HG03039 (cell line): ENCODE measurements at regions not wholly inside any gene's neighbourhood (a gene's known extent, or its start where the extent isn't known, plus 50 kb on each side); places are given as distances from the start of the nearest gene placed in this dataset.
"Not testable (repeated sequence)": the region's sequence is repeated elsewhere in the genome, so short reads cannot be mapped to it uniquely, and the experiment has no call there.

Experiments used
- ATAC-seq: cut with Tn5 transposase; IDR thresholded peaks from one replicate; pipeline ENCODE4 v1.9.1; 2021; ENCODE audit warnings: mild to moderate bottlenecking, moderate library complexity; ENCODE audit not compliant: unreplicated experiment

DNA sequence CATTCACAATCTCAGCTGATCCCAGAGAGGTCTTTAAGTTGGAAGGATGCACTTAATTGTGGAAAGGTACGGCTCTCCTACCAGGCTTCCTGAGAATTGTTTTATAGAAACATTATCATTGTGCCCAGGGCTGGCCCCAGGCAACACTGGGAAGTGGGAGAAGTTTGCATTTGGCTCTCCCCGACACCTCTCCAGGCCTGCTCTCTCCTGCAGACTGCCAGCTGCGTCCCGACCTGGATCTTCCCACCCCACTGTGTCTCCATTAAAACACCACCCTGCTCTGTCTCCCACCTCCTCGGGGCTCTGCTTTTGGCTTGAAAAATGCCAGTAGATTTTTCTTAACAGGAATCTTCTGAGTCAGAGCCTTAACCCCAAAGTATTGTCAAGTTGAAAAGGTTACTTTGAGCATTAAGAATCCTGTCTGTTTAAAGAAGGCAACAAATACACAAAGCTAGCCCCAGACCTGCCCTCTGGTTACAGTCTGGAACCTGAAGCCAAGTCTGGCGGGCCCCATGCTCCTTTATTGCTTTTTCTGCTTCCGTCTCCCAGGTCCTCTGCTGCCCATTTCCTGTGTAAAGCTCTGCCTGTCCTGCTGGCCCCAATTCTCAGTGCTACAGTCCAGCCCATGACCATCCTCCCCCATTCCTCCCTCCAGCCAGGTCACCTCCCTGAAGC lies 530.2 kb downstream of the SOX6 start:
- no peak for ATAC-seq

DNA sequence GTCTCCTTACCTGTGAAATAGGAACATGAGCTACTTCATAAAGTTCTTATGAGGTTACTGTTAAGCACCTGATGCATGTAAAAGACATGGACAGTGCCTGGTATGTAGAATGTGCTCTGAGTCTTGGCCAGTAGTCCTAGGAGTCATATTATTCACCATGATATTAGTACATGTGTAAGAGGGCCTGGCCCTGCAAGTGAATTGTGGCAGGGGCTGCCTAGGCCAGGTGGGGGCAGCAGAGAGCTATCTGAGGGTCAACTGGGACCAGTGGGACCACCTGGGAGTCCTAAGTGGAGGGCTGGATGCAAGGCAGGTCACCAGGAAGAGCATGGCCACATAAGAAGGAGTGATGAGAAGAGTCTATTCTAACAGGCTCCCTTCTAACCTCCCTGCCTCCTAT lies 529.5 kb downstream of the SOX6 start:
- no peak for ATAC-seq

DNA sequence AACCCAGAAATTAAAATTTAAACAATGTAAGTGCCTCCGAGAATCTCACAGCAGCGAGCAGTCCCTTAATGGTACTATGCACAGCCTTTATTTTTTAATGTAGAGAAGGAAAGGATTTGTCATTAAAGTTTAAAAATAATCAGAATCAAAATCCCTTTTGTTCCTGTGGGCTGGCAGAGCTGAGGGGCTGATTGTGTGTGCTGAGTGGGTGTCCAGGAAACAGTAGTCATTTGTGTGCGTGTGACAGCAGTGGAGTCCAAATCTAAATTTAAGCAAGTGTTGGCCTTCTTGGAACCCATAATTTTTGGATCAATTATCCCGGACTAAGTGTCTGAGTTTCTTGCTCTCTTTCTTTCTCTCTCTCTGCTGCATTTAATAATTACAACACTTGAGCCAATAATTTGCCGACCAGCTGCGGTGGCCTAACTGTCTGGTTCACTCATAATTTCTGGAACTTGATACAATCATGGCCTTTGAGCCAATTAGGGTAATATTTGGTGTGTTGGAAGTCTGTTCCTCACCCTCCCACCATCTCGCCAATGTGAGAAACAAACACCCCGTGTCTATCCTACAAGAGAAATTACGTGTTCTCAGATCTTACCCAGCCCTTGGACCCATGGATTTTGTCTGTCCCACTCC lies 528.0 kb downstream of the SOX6 start:
- ATAC-seq = no peak

DNA sequence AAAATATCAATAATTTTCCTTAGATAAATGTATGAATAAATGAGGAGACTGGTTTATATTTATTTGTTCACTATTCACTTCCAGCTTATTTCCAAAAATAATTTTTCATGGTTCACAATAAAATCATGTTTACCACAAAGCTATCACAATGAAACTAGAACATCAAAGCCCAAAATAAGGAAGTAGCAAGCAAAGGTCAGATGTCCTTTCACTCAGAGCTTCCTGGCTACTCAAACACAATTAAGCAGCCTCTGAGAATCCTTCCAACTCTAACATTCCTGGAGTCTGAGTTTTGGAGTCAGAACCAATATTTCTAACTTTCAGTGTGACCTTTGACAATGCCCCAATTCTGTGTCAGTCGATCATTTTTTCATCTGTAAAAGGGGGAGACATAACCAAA lies 527.0 kb downstream of the SOX6 start:
- ATAC-seq = no peak

DNA sequence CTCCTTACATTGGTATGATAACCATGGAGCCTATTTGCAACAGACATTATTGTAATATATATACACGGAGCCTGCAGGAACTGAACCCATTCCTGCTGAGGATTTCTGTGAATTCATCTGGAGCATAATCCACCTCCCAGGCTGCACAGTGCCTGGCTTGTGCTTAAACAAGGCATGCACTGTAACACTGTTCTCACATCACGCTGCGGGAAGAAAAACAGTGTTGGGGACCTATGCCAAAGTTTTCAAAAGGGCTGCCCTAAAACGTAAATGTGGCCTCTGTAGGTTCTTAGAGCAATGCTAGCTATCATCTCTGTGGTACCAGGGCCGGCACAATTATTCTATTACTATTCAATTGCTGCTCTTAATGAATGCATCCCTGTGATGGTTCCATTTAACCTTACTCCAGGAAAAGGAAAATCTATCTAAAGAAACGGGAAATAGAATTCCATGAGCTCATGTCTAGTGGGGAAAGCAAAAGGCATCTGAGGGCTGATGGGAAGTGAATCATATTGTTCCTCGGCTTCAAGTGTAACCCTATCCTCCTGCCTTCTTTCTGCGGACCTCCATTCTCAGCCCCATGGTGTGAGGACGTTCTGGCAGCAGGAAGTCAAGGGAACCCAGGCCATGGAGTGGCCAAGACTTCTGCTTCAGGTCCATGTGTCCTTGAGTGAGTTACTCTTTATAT lies 525.5 kb downstream of the SOX6 start:
- no peak for ATAC-seq

DNA sequence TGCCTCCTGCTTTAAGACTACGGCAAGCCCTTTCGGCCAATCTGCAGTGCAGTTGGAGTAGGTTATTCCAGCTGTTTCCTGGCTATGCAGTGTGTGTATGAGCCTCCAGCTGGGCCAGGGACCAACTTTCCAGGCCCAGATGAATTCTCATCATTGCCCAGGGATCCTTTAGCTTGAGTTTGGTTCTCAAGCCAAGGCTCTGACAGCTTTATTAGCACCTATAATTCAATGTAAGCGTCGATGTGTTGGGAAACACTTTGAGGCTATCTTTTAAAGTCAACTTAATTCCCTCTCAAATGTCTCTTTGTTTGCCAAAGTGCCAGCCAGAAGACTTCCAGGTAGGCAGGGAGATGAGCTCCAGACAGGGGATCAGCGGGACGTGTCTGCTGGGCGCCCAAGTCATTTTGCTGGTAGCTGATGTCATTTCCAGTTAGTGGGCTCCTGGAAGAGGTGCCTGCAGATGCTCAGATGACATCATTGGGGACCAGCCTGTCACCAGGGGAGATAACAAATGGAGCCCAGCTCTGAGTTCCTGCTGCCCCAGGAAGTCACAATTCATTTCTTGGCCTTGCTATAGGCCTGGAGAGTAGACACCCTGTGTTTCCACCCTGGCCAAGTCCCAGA lies 520.4 kb downstream of the SOX6 start:
- no peak for ATAC-seq

DNA sequence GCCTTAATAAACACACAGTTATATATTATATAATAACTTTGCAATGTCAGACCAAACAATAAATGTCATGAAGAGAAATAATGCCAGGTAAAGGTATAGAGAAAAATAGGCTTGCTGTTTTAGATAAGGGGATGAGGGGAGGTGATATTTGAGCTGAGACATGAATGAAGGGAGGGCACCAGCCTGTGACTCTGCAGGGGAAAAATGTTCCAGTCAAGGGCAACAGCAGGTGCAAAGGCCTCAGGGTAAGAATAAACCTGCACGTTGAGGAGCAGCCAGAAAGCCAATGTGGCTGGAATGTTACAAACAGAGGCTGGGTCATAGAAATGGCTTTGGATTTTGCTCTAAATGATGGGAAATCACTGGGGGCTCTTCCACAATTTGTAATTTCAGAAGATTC lies 519.6 kb downstream of the SOX6 start:
- no peak for ATAC-seq

DNA sequence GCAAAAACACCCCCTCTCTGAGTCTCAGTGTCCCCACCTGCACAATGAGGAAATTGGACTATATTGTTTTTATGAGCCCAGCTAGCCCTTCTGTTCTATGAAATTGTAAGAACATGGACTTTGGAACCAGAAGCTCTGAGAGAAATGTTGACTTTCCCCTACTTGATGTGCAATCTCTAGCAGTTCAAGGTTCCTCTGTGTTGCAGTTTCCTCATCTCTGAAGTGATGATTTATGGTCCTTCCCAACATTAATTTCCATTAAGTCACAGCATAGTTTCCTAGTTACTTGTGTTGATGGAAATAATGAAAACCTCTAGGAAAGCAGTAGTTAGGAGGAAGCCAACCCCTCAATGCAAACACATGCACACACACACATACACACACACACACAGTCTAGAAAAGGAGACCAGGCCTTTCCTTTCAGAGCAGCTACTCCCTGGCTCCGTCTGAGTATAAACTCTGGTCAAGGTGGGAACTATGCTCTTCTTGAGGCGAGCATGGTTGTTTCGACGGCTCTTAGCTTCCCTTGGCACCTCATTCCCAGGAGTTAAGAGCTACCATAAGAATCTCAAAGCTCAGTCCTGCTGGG lies 518.4 kb downstream of the SOX6 start:
- ATAC-seq = no peak

DNA sequence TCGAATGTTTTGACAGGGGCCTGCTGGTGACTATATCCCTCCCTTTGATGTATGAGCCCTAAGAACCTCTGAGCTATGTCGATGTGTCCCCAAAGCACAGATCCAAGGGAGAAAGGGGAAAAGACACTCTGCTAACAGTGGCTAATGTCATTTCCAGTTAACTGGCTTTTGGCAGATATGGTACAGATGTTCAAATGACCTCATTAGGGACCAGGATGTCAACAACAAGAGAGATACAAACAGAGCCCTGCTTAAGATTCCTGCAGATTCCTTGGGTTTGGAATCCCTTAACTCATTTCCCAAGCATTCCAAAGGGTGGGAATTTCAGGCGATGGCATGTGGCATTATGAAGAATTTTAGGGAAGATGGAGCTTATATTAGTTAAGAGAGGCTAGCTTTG lies 517.3 kb downstream of the SOX6 start:
- ATAC-seq = no peak

DNA sequence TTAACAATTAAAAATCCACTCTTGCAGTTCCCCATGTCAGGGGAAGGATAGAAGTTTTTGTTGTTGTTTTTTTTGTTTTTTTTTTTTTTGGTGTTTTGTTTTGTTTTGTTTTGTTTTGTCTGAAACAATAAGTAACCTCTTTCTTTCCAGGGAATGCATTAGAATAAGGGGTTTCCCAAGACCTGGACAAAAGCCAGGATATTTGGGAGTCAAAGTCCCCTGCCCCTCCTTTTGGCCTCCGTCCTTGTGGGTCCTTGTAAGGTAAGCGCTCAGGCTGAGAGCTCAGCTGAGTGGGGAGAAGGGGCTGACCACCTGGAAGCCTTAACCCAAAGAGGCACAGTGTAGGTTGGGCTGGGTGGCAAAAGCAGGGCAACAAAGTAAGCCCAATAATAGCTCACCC lies 515.4 kb downstream of the SOX6 start:
- ATAC-seq = no peak

DNA sequence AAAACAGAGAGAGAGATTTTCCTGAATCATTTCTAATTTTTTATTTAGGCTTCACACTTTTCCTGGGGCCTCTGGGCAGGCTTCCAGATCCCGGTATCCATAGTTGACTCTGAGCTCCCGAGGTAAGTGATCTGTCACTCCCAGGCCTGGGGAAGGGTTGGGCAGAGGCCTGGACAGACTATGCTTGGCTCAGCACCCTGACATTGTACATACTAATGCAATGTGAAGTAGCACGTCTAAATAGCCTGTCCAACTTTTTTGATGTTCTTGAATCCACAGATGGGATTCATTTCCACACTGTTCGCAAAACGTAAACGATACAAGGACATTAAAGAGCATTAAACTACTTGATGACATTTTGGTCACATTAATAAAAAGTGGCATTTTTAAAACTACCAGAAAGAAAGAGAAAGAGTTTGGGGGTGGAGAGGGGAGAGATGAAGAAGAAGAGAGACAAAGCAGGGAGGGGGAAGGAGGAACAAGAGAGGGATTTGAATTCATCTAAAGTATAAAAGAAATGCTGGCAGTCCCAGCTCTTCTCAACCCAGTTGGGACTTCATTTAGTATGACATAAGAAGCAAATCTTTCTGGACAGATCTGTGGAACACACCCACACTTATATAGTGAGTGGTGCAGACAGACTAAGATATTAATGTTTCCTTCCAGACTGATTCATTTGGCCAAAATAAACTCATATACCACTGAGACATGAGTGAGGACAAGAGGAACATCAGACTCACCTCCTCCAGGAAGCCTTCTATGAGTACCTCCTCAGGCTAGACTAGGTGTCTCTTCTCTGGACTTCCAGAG lies 514.2 kb downstream of the SOX6 start:
- ATAC-seq = no peak

DNA sequence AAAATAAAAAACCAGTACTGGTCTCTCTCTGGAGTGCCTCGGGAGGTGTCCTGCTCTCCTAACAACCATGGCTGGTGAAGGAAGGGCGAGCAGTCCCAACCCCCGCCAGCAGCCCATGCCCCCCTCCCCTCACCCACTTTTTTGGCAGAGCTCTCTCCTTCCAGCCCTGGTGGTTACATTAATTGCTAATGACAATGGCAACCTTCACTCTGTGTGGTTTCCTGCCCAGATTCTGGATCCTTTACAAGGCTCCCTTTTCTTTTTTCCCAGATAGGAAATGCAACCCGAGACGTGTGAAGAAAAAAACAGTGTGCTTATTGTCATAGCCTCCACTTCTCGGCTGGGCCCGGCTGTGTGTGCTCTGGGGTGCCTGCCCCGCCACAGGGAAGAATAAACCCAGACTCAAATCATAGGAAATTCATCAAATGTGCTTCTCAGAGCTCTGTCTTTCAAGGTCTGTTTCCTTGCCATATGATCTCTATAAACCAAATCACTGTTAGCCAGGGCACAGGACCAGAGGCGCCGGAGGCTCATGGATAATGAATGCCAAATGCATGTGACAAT lies 513.0 kb downstream of the SOX6 start:
- no peak for ATAC-seq

DNA sequence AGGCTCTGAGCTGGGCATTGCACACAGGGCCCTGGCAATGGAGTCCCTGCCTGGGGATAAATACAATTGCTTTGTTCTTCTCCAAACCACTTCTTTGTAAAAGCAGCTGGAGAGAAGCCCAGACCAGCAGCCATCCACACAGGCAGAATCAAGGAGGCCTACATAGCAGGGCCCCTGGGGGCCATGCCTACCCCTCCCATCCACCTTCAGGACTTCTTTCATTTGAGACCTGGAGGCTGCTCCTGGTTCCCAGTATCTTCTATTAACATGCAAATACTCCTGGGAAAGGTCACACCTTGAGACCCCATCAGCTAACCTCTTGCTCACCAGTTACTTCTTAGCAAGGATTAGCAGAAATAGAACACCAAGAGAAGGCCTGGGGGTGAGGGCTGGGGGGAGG lies 511.1 kb downstream of the SOX6 start:
- no peak for ATAC-seq

DNA sequence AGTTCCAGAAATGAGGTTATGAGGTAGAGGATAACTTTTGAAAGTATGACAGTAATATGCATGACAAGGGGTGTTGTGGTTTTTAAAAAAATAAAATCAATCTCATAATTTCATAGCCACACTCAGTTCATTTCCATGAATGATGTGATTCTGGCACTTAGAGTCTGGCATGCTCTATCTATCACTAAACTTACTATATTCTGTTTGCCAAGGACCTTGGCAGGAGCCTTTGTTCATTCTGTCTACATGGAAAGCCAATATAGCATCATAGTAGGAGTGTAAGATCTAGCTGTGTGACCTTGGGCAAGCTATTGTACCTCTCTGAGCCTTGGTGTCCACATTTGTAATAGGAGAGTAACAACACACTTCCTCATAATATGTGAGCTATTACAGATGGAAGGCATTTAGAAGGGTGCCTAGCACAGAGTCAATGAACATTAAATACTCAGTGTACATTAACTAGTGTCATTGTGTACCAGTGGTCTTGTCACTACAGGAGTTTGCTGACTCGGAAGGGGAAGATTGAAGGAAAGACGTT lies 507.6 kb downstream of the SOX6 start:
- ATAC-seq = no peak

DNA sequence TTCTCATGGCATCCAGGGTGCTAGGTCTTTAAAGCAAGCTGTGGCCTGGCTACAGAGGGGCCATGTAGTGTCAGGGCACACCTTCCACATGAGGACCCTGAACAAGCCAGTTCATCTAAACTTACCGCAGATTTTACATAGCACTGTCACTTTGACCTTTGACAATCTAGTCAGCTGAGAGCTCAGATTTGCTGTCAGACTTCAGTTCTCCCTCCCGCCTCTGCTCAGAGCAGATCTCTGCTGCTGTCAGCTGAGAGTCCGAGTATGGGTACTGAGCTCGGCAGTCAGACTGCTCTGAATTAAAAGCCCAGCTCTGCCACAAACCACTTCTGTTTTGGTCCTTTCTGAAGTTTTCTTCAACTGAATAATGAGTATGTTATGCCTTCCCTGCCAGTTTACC lies 507.1 kb downstream of the SOX6 start:
- no peak for ATAC-seq

DNA sequence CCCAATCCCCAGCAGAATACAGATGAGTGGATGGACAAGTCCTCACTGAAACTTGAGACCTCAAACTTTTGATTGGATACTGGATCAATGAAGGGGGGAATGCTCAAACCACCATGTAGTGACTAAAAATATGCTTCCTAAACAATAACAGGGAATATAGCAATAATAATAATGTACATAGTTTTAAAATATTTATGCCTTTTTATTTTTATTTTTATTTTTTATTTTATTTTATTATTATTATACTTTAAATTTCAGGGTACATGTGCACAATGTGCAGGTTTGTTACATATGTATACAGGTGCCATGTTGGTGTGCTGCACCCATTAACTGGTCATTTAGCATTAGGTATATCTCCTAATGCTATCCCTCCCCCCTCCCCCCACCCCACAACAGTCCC lies 506.0 kb downstream of the SOX6 start:
- ATAC-seq = not testable (repeated sequence)

DNA sequence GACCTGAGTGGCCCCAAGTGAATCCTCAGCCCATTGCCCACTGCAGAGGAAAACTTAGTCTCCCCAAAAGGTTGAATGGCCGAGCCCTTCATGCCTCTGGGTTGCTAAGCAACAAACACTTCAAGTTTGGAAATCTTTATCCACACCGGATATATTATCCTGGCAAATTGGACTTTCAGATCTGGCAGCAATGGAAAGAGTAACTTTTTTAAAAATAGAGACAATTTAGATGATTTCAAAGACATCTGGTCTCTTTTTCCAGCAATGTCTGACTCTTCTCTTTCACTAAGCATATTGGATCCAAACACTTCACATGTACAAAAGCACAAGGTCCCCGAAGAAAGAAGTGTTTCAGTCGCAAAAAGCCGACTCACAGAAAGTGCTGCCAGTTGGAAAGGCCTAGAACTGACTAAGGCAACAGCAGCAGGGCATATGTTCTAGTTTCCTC lies 505.3 kb downstream of the SOX6 start:
- ATAC-seq = no peak

DNA sequence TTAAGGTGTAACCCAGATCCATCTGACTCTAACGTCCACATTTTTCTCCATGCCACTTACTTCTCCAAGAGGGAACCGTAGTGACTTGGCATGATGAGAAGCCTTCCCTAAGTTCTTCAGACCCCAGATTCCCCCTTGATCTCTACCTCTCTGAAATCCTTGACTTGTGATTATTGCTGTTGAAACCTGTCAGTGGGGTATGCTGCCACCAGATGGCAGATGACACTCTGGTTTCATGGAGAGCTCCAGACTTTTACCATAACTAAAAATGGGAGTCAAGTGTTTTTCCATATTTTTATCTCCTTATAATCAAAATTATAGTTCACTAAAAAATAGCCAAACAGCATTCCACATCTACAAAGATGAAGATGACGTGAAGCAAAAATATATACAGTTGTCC lies 504.2 kb downstream of the SOX6 start:
- no peak for ATAC-seq

DNA sequence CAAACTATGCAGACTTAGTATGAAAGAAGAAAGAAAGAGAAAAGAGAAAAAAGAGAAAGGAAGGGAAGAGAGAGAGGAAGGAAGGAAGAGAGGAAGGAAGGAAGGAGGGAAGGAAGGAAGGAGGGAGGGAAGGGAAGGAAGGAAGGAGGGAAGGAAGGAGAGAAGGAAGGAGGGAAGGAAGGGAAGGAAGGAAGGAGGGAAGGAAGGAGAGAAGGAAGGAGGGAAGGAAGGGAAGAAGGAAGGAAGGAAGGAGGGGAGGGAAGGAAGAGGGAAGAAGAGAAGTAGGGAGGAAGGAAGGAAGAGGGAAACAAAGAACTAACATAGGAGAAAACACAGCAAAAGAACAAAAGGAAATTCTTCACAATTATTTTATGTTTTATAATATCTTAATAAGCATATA lies 502.1 kb downstream of the SOX6 start:
- no peak for ATAC-seq

DNA sequence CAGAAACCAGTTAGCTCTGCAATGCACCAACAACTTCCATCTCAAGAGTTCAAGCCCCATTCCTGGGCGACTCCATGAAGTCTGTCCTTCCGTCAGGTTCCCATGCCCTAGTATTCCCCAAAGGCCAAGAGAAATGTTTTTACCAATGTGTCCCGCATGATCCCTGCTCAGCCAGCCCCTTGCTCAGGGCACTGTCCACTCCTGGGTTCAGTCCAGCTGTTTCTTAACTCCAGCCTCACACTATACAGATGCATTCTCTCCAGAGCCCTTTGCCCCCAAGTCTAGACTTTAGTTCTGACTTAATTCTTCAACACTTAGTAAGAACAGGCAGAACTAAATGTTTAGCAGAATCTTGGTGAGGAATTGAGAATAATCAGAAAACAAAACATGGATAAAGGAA lies 497.5 kb downstream of the SOX6 start:
- no peak for ATAC-seq
